ENCODE measurements at regions not wholly inside any gene's neighbourhood (a gene's known extent, or its start where the extent isn't known, plus 50 kb on each side); places are given as distances from the start of the nearest gene placed in this dataset.

DNA sequence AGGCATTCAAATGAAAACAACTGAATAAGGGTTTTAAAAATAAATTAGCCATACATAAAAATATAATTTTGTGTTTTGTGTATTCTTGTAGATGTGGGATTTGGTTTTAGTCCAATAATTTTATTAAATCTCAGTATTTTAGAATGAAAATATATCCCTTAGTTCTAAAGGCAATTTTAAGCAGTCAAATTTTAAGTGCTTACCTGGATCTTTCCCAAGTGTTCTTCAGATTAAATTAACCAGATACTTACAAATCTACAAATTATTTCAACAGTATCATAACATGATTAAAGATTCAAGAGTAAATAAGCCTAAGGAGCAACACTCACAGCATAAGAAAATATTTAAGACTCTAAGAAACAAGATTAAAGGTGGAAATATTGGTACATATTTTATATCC, 275.0 kb upstream of the RBMS3 start:
- TF ChIP-seq, protein P1, sequence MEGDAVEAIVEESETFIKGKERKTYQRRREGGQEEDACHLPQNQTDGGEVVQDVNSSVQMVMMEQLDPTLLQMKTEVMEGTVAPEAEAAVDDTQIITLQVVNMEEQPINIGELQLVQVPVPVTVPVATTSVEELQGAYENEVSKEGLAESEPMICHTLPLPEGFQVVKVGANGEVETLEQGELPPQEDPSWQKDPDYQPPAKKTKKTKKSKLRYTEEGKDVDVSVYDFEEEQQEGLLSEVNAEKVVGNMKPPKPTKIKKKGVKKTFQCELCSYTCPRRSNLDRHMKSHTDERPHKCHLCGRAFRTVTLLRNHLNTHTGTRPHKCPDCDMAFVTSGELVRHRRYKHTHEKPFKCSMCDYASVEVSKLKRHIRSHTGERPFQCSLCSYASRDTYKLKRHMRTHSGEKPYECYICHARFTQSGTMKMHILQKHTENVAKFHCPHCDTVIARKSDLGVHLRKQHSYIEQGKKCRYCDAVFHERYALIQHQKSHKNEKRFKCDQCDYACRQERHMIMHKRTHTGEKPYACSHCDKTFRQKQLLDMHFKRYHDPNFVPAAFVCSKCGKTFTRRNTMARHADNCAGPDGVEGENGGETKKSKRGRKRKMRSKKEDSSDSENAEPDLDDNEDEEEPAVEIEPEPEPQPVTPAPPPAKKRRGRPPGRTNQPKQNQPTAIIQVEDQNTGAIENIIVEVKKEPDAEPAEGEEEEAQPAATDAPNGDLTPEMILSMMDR (IDR thresholded peaks at IDR 0.05) = no peak
- TF ChIP-seq EZH2phosphoT487 (IDR thresholded peaks at IDR 0.05) = no peak
